ENCODE measurements at regions not wholly inside any gene's neighbourhood (a gene's known extent, or its start where the extent isn't known, plus 50 kb on each side); places are given as distances from the start of the nearest gene placed in this dataset.

DNA sequence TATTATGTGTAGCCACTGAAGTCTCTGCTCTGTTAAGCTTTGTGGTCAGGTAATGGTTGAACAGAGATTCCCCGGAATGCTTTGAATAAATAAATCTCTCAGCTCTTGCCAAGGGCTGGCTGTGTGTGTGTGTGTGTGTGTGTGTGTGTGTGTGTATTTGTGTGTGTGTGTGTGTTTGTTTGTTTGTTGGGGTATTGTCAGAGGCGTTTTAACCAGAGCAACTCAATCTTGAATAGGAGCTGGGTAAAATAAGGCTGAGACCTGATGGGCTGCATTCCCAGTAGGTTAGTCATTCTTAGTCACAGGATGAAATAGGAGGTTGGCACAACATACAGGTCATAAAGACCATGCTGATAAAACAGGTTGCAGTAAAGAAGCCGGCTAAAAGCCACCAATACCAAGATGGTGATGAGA is 256.2 kb upstream of the CACNA2D1 start:
- TF ChIP-seq CTCF (IDR thresholded peaks at IDR 0.05) (no peak), POLR2AphosphoS5 (IDR thresholded peaks at IDR 0.05) (no peak)
